CD4-positive, alpha-beta memory T cell (primary cell): ENCODE measurements at regions not wholly inside any gene's neighbourhood (a gene's known extent, or its start where the extent isn't known, plus 50 kb on each side); places are given as distances from the start of the nearest gene placed in this dataset.

ENCODE experiments used
- CTCF ChIA-PET: fragments of 350-600 bp; sonication (Branson Sonifier 250); formaldehyde crosslinking; loops from one replicate; lab custom pipeline; 2021; ENCODE audit warnings: inconsistent platforms; ENCODE audit not compliant: partially characterized antibody; lab: Charles Lee
- POLR2A ChIA-PET: fragments of 350-600 bp; sonication (Branson Sonifier 250); formaldehyde crosslinking; loops from one replicate; lab custom pipeline; 2021; ENCODE audit not compliant: partially characterized antibody; lab: Charles Lee
- DNase-seq, 5 donors: peaks; one replicate each; pipeline versions ENCODE4 v3.0.0 to v3.0.0-alpha.2; 2020 to 2022; ENCODE audit warnings: mixed read lengths in 1 of 5
- H3K27ac ChIP-seq: one replicate; pipeline ENCODE4 v1.7.0; 2013; ENCODE audit warnings: low read depth, low read length
- H3K27me3 ChIP-seq: 2 replicates; pipeline ENCODE4 v1.7.0; 2013; ENCODE audit warnings: mild to moderate bottlenecking, low read length, moderate library complexity; ENCODE audit not compliant: insufficient read depth
- H3K36me3 ChIP-seq: 2 replicates; pipeline ENCODE4 v1.7.0; 2013; ENCODE audit warnings: mild to moderate bottlenecking, low read length, moderate library complexity; ENCODE audit not compliant: insufficient read depth
- H3K4me1 ChIP-seq: 2 replicates; pipeline ENCODE4 v1.7.0; 2013; ENCODE audit warnings: mild to moderate bottlenecking, low read length, moderate library complexity; ENCODE audit not compliant: insufficient read depth
- H3K4me3 ChIP-seq, 2 donors: one replicate each; pipeline ENCODE4 v1.7.0; 2013; ENCODE audit warnings: low read length in 2 of 2, mild to moderate bottlenecking in 1 of 2
- H3K9me3 ChIP-seq, 2 donors: one replicate each; pipeline ENCODE4 v1.7.0; 2013; ENCODE audit warnings: low read length in 2 of 2, control low read depth in 1 of 2; ENCODE audit not compliant: control insufficient read depth in 1 of 2
- H3K27ac Mint-ChIP-seq, 7 donors: one replicate each; pipeline ENCODE4 v1.8.0; 2020 to 2021; ENCODE audit warnings: mixed read lengths in 7 of 7, mild to moderate bottlenecking in 6 of 7, inconsistent platforms in 3 of 7, moderate library complexity in 3 of 7
- H3K27me3 Mint-ChIP-seq, 2 donors: one replicate each; pipeline ENCODE4 v1.8.0; 2020 to 2021; ENCODE audit warnings: mixed read lengths in 2 of 2
- H3K36me3 Mint-ChIP-seq, 2 donors: one replicate each; pipeline ENCODE4 v1.8.0; 2020 to 2021; ENCODE audit warnings: mixed read lengths in 2 of 2, inconsistent platforms in 1 of 2, mild to moderate bottlenecking in 1 of 2
- H3K4me1 Mint-ChIP-seq, 4 donors: one replicate each; pipeline ENCODE4 v1.8.0; 2020 to 2021; ENCODE audit warnings: mixed read lengths in 4 of 4, mild to moderate bottlenecking in 1 of 4
- H3K4me3 Mint-ChIP-seq, 8 donors: one replicate each; pipeline ENCODE4 v1.8.0; 2020 to 2021; ENCODE audit warnings: mixed read lengths in 8 of 8, mild to moderate bottlenecking in 7 of 8, moderate library complexity in 6 of 8, inconsistent platforms in 3 of 8
- H3K9me3 Mint-ChIP-seq, 8 donors: one replicate each; pipeline ENCODE4 v1.8.0; 2020 to 2021; ENCODE audit warnings: mixed read lengths in 8 of 8, mild to moderate bottlenecking in 5 of 8, inconsistent platforms in 3 of 8, moderate library complexity in 1 of 8
- intact Hi-C: fragments of 100-400 bp; cut with micrococcal nuclease; formaldehyde crosslinking; loops from one replicate; pipeline ENCODE4 v1.15.1; 2023

DNA sequence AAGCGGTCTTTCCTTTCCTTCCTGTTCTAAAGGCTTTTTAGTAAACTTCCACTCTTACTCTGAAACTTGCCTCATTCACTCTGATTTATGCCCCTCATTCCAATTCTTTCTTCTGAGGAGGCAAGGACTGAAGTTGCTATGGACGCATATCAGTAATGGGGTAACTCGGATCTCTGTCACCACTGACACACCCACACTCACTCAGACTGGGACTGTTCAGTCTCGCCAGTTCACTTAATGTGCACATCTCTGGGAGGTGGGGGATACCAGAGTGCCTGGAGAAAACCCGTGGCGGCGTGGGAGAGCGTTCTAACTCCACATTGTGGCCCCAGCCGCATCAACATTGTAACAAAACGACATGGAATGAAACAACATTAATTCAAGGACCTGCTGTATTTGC lies 1139.3 kb upstream of the CELF2 start:
- H3K4me1 ChIP-seq = no peaks in the 10 kb centered on the region
- H3K4me3 ChIP-seq = no peak overlapping the region
- Mint-ChIP-seq H3K36me3 (no peaks in the 10 kb centered on the region), H3K4me3 (no peak overlapping the region), H3K4me1 (no peaks in the 10 kb centered on the region), H3K9me3 (peaks cover 0 to 8% (median 3%) of the 10 kb centered on the region in 8 donors), H3K27ac (no peak overlapping the region), H3K27me3 (no peaks in the 10 kb centered on the region)
- H3K9me3 ChIP-seq = no peaks in the 10 kb centered on the region
- no peak overlapping the region for H3K27ac ChIP-seq
- H3K36me3 ChIP-seq = no peaks in the 10 kb centered on the region
- no peaks in the 10 kb centered on the region for H3K27me3 ChIP-seq
- CTCF ChIA-PET = no interaction called here
- POLR2A ChIA-PET = no interaction called here
- intact Hi-C loops = no loop called here
- DNase-seq = no peak

DNA sequence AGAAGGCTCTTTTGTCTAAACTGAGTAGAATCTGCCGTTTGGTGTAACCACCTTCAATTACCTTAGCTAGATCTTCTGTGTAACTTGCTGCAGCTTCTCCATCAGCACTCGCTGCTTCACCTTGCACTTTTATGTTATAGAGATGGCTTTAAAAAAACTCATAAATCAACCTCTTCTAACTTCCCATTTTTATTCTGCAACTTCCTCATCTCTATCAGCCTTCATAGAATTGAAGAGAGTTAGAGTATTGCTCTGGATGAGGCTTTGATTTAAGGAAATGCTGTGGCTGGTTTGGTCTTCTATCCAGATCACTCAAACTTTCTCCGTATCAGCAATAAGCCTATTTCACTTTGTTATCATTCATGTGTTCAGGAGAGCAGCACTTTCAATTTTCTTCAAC lies 1131.9 kb upstream of the CELF2 start:
- Mint-ChIP-seq H3K27ac (no peak overlapping the region), H3K4me3 (no peak overlapping the region), H3K4me1 (no peaks in the 10 kb centered on the region), H3K27me3 (peaks cover 0 to 4% of the 10 kb centered on the region in 2 donors), H3K9me3 (peaks cover 3 to 14% (median 5%) of the 10 kb centered on the region in 8 donors), H3K36me3 (no peaks in the 10 kb centered on the region)
- CTCF ChIA-PET = no interaction called here
- Histone ChIP-seq H3K27ac (no peak overlapping the region), H3K4me1 (no peaks in the 10 kb centered on the region), H3K4me3 (no peak overlapping the region), H3K27me3 (no peaks in the 10 kb centered on the region), H3K36me3 (no peaks in the 10 kb centered on the region), H3K9me3 (no peaks in the 10 kb centered on the region)
- POLR2A ChIA-PET = no interaction called here
- DNase-seq = no peak
- intact Hi-C loops = no loop called here

DNA sequence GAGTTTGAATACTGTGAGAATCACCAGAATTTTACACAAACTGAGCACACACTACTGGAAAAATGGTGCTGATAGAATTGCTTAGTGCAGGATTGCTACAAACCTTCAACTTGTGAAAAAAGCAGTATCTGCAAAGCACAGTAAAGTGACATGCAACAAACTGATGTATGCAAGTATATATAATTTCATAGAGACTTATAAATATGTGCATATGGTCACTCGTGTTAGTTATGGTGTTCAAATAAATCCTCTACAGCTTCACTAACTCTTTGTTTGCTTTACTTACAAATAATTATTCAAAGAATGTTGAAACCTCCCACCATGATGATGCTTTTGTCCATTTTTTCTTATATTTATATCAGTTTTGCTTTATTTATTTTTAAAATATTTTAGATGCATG lies 1130.9 kb upstream of the CELF2 start:
- Histone ChIP-seq H3K27ac (no peak overlapping the region), H3K9me3 (no peaks in the 10 kb centered on the region), H3K4me3 (no peak overlapping the region), H3K27me3 (no peaks in the 10 kb centered on the region), H3K4me1 (no peaks in the 10 kb centered on the region), H3K36me3 (no peaks in the 10 kb centered on the region)
- no peaks in the 10 kb centered on the region for H3K4me1 Mint-ChIP-seq
- POLR2A ChIA-PET = no interaction called here
- H3K9me3 Mint-ChIP-seq = peaks cover 3 to 14% (median 6%) of the 10 kb centered on the region in 8 donors
- no peak for DNase-seq
- CTCF ChIA-PET = no interaction called here
- intact Hi-C loops = no loop called here
- no peak overlapping the region for H3K4me3 Mint-ChIP-seq
- no peak overlapping the region for H3K27ac Mint-ChIP-seq
- H3K27me3 Mint-ChIP-seq = peaks cover 0 to 4% of the 10 kb centered on the region in 2 donors
- H3K36me3 Mint-ChIP-seq = no peaks in the 10 kb centered on the region

DNA sequence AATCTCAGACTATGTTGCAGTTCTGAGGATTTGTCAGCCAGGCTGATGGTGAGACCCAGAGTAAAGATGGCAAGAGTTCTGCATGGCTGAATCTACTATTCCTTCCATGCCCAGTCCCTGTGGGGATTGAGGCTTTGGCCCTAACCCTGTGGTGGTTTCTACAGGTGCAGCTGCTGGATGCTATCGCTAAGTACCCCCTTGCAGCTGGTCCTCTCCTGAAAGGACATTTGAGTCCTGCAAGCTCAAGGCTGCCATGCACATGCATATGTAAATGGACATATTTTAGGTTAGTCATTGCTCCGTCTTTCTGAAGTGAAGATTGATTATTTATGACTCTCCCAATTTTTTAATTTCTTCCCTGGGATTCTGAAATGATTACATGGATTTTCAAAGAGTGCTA lies 1122.2 kb upstream of the CELF2 start:
- H3K9me3 ChIP-seq = no peaks in the 10 kb centered on the region
- no peaks in the 10 kb centered on the region for H3K27me3 ChIP-seq
- no peak overlapping the region for H3K4me3 ChIP-seq
- DNase-seq = no peak
- intact Hi-C loops = no loop called here
- no peak overlapping the region for H3K27ac Mint-ChIP-seq
- H3K4me1 Mint-ChIP-seq = no peaks in the 10 kb centered on the region
- H3K36me3 Mint-ChIP-seq = no peaks in the 10 kb centered on the region
- POLR2A ChIA-PET = no interaction called here
- no peaks in the 10 kb centered on the region for H3K27me3 Mint-ChIP-seq
- H3K4me1 ChIP-seq = no peaks in the 10 kb centered on the region
- H3K27ac ChIP-seq = no peak overlapping the region
- H3K36me3 ChIP-seq = no peaks in the 10 kb centered on the region
- CTCF ChIA-PET = no interaction called here
- peaks cover 0 to 7% (median 3%) of the 10 kb centered on the region in 8 donors for H3K9me3 Mint-ChIP-seq
- H3K4me3 Mint-ChIP-seq = no peak overlapping the region

DNA sequence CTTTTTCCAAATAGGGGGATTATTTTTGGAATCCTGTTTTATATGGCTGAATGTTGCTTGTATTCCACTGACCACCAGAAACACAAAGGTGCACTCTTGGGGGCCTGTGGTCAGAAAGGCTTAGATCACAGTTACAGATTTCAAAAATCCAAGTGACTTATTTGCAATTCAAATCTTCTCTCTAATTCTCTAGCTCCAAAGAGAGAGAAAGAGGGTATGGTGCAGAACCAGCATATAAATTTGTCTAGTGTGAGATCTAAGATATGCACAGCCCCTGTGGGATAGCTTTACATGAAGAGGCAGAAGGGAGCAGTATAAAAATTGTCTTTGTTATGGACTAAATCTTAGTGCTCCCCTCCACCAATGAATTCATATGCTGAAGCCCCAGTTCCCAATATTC lies 1121.7 kb upstream of the CELF2 start:
- POLR2A ChIA-PET = no interaction called here
- no peaks in the 10 kb centered on the region for H3K36me3 ChIP-seq
- intact Hi-C loops = no loop called here
- H3K4me1 Mint-ChIP-seq = no peaks in the 10 kb centered on the region
- H3K27ac ChIP-seq = no peak overlapping the region
- H3K4me1 ChIP-seq = no peaks in the 10 kb centered on the region
- no peaks in the 10 kb centered on the region for H3K9me3 ChIP-seq
- no peak overlapping the region for H3K4me3 ChIP-seq
- H3K9me3 Mint-ChIP-seq = peaks cover 0 to 5% (median 3%) of the 10 kb centered on the region in 8 donors
- no peaks in the 10 kb centered on the region for H3K36me3 Mint-ChIP-seq
- no peak for DNase-seq
- H3K27ac Mint-ChIP-seq = no peak overlapping the region
- no peaks in the 10 kb centered on the region for H3K27me3 ChIP-seq
- CTCF ChIA-PET = no interaction called here
- H3K4me3 Mint-ChIP-seq = no peak overlapping the region
- no peaks in the 10 kb centered on the region for H3K27me3 Mint-ChIP-seq

DNA sequence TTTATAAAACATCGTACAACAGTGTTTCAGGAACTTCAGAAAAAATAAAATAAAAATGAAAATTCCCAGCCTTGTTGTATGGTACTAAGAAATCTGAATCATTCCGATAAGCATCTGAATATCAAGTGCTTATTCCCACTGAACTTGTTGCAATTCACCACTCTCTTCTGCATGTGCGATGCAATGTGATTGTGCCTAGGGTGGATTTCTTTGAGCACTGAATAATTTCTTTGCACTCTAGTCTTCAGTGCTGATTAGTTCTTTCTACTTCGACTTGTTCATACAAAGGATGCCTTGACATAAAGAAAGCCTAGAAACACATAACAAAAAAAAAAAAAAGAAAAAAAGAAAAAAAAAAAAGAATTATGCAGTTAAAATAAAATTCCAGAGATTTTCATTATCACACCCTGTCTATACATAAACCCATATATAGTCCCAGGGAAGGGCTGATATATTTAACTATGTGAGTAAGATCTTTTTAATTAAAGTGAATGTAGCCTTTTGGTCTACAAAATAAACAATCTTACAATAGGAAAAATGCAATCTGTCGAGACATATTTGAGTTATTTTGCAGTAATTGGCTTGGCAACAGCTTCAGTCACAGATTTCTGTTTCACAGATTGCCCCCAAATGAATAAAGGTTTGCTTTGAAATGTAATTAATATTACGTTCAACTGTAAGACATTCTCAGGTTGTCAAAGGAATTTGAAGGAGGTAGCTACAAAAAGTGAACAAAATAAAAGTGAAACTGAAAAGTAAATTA lies 1118.9 kb upstream of the CELF2 start:
- Mint-ChIP-seq H3K27me3 (no peaks in the 10 kb centered on the region), H3K27ac (no peak overlapping the region), H3K4me3 (no peak overlapping the region), H3K9me3 (peaks cover 0 to 3% (median 0%) of the 10 kb centered on the region in 8 donors), H3K36me3 (no peaks in the 10 kb centered on the region), H3K4me1 (no peaks in the 10 kb centered on the region)
- ChIA-PET CTCF (no interaction called here), POLR2A (no interaction called here)
- Histone ChIP-seq H3K27me3 (no peaks in the 10 kb centered on the region), H3K4me1 (no peaks in the 10 kb centered on the region), H3K36me3 (no peaks in the 10 kb centered on the region), H3K9me3 (no peaks in the 10 kb centered on the region), H3K27ac (no peak overlapping the region), H3K4me3 (no peak overlapping the region)
- no peak for DNase-seq
- intact Hi-C loops = no loop called here

DNA sequence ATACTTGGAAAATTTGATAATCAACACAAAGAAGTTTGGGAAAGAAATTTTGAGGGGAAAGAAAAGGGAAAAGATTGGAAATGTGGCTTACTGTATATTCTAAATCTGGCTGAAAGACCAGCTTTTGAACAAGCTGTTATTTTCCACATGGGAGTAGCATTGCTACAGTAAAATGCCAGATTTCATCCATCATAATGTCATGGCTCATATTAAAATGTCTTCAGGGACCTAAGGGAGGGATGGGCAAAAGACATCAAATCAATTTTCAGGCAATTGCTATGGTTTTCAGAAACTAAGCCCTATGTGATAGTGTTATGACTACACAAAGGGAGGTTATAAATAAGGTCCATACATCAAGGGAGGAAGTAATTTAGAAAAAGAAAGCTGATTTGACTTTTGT lies 1116.9 kb upstream of the CELF2 start:
- POLR2A ChIA-PET = no interaction called here
- H3K36me3 ChIP-seq = no peaks in the 10 kb centered on the region
- H3K27ac Mint-ChIP-seq = no peak overlapping the region

More for the DNA sequence above, 1116.9 kb upstream of the CELF2 start:
- H3K9me3 ChIP-seq = no peaks in the 10 kb centered on the region
- Mint-ChIP-seq H3K9me3 (peaks cover 0 to 2% (median 0%) of the 10 kb centered on the region in 8 donors), H3K4me3 (no peak overlapping the region), H3K36me3 (no peaks in the 10 kb centered on the region), H3K27me3 (no peaks in the 10 kb centered on the region), H3K4me1 (no peaks in the 10 kb centered on the region)
- intact Hi-C loops = no loop called here
- no peak overlapping the region for H3K27ac ChIP-seq
- CTCF ChIA-PET = no interaction called here
- no peak overlapping the region for H3K4me3 ChIP-seq
- H3K27me3 ChIP-seq = no peaks in the 10 kb centered on the region
- DNase-seq = no peak
- no peaks in the 10 kb centered on the region for H3K4me1 ChIP-seq
